T-helper 2 cell treated with Interferon-gamma antibody and Interleukin-4, amounts not matched to agents 5 μg/mL and 100 μg/mL, for 36 hours (primary cell): ENCODE measurements at regions not wholly inside any gene's neighbourhood (a gene's known extent, or its start where the extent isn't known, plus 50 kb on each side); places are given as distances from the start of the nearest gene placed in this dataset.
"Not testable (repeated sequence)": the region's sequence is repeated elsewhere in the genome, so short reads cannot be mapped to it uniquely, and the experiment has no call there.

ENCODE experiments used
- DNase-seq: peaks from one replicate; pipeline ENCODE4 v3.0.0; 2021; ENCODE audit warnings: low spot score
- H3K27ac Mint-ChIP-seq: one replicate; pipeline ENCODE4 v1.8.0; 2021; ENCODE audit warnings: mild to moderate bottlenecking, mixed read lengths
- H3K27me3 Mint-ChIP-seq: one replicate; pipeline ENCODE4 v1.8.0; 2021; ENCODE audit warnings: low read depth, mixed read lengths
- H3K36me3 Mint-ChIP-seq: one replicate; pipeline ENCODE4 v1.8.0; 2021; ENCODE audit warnings: low read depth, mixed read lengths
- H3K4me1 Mint-ChIP-seq: one replicate; pipeline ENCODE4 v1.8.0; 2021; ENCODE audit warnings: low read depth, mixed read lengths
- H3K4me3 Mint-ChIP-seq: one replicate; pipeline ENCODE4 v1.8.0; 2022; ENCODE audit warnings: mild to moderate bottlenecking, moderate library complexity, mixed read lengths
- H3K9me3 Mint-ChIP-seq: one replicate; pipeline ENCODE4 v1.8.0; 2021; ENCODE audit warnings: mixed read lengths

- H3K4me1 Mint-ChIP-seq = no peaks in the 10 kb centered on the region
- peaks cover 4% of the 10 kb centered on the region for H3K9me3 Mint-ChIP-seq
- DNase-seq = no peak
- no peaks in the 10 kb centered on the region for H3K27me3 Mint-ChIP-seq
- no peak overlapping the region for H3K4me3 Mint-ChIP-seq
- H3K27ac Mint-ChIP-seq = no peak overlapping the region
- H3K36me3 Mint-ChIP-seq = no peaks in the 10 kb centered on the region
Measured at GRCh38 chr21:28124541-28124940, 868.1 kb downstream of the LTN1 start.

DNA sequence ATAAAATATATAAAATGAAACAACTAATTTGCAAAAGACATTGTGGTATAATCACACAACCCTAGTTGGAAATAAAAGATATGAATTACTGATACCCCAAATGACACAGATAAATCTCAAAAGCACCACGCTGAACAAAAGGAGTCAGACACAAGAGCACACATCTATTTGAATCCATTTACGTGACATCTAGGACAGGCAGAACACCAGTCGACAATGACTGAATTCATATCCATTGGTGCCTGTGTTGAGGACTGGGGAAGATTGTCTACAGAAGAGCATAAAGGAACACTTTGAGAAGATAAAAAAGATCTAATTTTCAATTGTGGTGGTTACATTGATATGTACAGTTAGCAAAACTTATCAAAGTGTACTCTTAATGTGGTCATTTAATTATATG lies 874.1 kb downstream of the LTN1 start:
- DNase-seq = no peak
- H3K36me3 Mint-ChIP-seq = no peaks in the 10 kb centered on the region
- H3K27me3 Mint-ChIP-seq = no peaks in the 10 kb centered on the region
- no peak overlapping the region for H3K27ac Mint-ChIP-seq
- H3K4me1 Mint-ChIP-seq = no peaks in the 10 kb centered on the region
- H3K9me3 Mint-ChIP-seq = peaks cover 10% of the 10 kb centered on the region
- H3K4me3 Mint-ChIP-seq = no peak overlapping the region

- H3K4me3 Mint-ChIP-seq = not testable (repeated sequence)
Measured at GRCh38 chr21:28114986-28115385, 877.7 kb downstream of the LTN1 start.

DNA sequence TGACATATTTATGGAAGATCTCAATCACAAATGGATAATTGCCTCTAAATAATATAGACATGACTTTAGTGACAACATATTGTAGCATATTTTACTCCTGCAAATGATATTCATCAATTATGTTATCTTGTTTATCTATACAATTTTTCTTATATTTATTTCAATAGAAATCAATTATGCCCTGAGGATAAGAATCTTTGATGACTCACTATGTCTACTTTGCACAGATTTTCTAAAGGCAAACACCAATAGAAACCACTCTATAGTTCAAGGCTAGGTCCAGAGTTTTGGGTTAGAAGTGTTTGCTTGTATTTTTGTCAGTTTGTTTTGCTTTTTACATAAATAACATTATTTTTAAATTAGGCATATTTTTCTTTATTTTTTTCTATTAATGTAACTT lies 879.0 kb downstream of the LTN1 start:
- Mint-ChIP-seq H3K27ac (no peak overlapping the region), H3K9me3 (peaks cover 5% of the 10 kb centered on the region), H3K4me3 (no peak overlapping the region), H3K27me3 (no peaks in the 10 kb centered on the region), H3K36me3 (no peaks in the 10 kb centered on the region), H3K4me1 (no peaks in the 10 kb centered on the region)
- DNase-seq = no peak

More at GRCh38 chr21:28114986-28115385, 877.7 kb downstream of the LTN1 start:
- not testable (repeated sequence) for DNase-seq, H3K9me3 Mint-ChIP-seq, H3K27me3 Mint-ChIP-seq, H3K27ac Mint-ChIP-seq, H3K36me3 Mint-ChIP-seq, H3K4me1 Mint-ChIP-seq

- DNase-seq = no peak
- H3K4me3 Mint-ChIP-seq = no peak overlapping the region
- no peak overlapping the region for H3K27ac Mint-ChIP-seq
- H3K36me3 Mint-ChIP-seq = no peaks in the 10 kb centered on the region
- no peaks in the 10 kb centered on the region for H3K27me3 Mint-ChIP-seq
- peaks cover 5% of the 10 kb centered on the region for H3K9me3 Mint-ChIP-seq
- H3K4me1 Mint-ChIP-seq = no peaks in the 10 kb centered on the region
Measured at GRCh38 chr21:28112511-28112910, 880.2 kb downstream of the LTN1 start.

DNA sequence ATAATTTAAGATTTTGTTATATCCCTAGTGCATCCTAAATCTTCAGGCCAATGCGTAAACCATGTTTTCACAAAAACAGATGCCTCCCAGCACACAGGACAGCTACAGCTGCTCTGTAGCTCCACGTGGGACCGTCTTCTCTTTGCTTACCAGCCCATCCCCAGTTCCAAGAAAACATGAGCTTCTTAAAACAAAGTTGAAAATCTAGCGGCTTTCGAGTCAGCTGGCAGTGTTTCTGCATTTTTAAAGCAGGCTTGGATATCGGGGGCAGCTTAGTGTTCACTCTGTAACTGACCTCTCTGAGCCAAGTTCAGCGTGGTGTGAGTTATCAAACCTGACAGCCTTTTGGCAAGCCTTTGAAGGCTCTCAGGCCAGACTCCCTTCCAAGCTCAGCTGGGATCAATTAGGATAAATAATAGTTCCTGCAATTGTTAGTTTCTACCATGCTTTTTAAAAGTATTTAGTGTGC lies 881.5 kb downstream of the LTN1 start:
- Mint-ChIP-seq H3K36me3 (no peaks in the 10 kb centered on the region), H3K4me3 (no peak overlapping the region), H3K4me1 (no peaks in the 10 kb centered on the region), H3K9me3 (no peaks in the 10 kb centered on the region), H3K27me3 (no peaks in the 10 kb centered on the region), H3K27ac (no peak overlapping the region)
- DNase-seq = no peak

DNA sequence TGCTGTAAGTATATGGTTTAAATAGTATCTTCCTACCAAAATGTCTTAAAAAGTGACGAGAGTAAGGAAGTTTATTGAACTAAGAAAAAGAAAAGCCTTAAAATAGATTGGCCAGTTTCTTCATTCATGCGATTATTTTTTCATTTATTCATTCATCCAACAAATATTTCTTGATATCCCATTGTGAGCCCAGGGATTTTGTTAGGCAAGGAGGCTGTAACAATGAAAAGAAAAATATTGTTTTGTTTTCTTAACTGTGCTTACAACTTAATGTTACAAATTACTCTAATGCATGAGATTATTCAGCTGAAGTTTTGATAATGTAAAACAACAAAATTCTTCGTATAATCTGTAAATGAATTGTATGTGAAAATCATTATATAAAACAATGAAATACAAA lies 882.0 kb downstream of the LTN1 start:
- H3K9me3 Mint-ChIP-seq = no peaks in the 10 kb centered on the region
- no peaks in the 10 kb centered on the region for H3K27me3 Mint-ChIP-seq
- no peak overlapping the region for H3K4me3 Mint-ChIP-seq
- no peak overlapping the region for H3K27ac Mint-ChIP-seq
- no peaks in the 10 kb centered on the region for H3K36me3 Mint-ChIP-seq
- no peak for DNase-seq
- H3K4me1 Mint-ChIP-seq = no peaks in the 10 kb centered on the region

DNA sequence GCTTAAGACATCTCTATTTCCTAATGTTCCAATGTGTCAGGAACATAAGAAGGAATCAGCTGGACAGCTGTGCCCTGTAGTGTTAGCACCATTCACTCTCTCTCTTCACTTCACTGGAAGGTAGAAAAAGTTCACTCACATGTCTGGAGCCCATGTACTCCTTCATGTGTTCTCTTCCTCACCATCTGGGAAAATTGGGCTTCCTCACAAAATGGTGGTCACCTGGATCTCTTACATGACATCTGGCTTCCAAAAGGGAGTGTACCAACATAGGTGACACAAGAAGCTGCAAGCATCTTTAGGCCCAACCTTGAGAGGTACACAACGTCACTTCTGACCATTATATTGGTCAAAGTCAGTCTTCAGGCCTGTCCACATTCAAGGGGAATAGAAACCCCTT lies 882.6 kb downstream of the LTN1 start:
- H3K27ac Mint-ChIP-seq = no peak overlapping the region
- H3K36me3 Mint-ChIP-seq = no peaks in the 10 kb centered on the region
- H3K9me3 Mint-ChIP-seq = no peaks in the 10 kb centered on the region
- no peaks in the 10 kb centered on the region for H3K4me1 Mint-ChIP-seq
- no peak overlapping the region for H3K4me3 Mint-ChIP-seq
- DNase-seq = no peak
- H3K27me3 Mint-ChIP-seq = no peaks in the 10 kb centered on the region

DNA sequence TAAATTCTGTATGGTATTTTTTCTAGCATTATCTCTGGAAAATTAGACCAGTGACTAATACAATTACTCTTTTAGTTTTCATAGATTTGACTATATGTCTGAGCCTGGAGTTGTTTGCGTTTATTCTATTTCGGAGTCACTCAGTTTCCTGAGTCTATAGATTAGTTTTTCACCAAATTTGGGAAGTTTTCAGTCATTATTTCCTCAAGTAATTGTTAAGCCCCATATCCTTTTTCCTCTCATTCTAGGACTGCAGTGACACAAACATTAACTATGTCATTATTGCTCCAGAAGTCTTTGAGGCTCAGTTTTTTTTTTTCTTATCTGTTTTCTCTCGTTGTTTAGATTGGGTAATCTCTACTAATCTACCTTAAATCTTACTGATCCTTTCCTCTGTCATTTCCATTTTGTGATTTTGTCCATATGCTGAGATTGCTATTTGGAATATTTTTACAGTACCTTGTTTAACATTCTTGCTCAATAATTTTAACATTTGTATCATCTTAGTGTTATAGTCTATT lies 886.2 kb downstream of the LTN1 start:
- Mint-ChIP-seq H3K9me3 (no peaks in the 10 kb centered on the region), H3K36me3 (no peaks in the 10 kb centered on the region), H3K27me3 (no peaks in the 10 kb centered on the region), H3K4me3 (no peak overlapping the region), H3K4me1 (no peaks in the 10 kb centered on the region), H3K27ac (no peak overlapping the region)
- no peak for DNase-seq

DNA sequence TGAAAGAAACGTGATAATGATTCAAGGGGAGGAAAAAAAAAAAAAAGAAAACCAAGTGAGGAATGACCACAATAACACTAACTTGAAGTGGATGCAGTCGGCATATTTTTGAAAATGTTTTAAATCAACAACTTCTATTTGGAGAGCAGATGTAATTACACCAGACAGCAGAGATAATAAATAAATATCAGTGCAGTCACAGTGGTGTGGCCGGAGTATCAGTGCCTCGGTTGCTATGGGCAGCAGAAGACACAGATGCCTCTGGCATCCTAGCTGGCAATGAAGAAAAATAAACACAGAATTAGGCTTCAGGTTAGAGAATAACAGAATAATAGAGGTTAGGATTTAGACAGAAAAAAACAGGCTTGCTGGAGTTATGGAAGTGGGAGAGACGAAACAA lies 888.3 kb downstream of the LTN1 start:
- H3K4me1 Mint-ChIP-seq = no peaks in the 10 kb centered on the region
- no peak overlapping the region for H3K4me3 Mint-ChIP-seq
- H3K36me3 Mint-ChIP-seq = no peaks in the 10 kb centered on the region
- no peak for DNase-seq
- no peaks in the 10 kb centered on the region for H3K9me3 Mint-ChIP-seq
- H3K27me3 Mint-ChIP-seq = no peaks in the 10 kb centered on the region
- no peak overlapping the region for H3K27ac Mint-ChIP-seq

GRCh38 chr21:28100366-28100765 lies 892.3 kb downstream of the LTN1 start:
- no peak for DNase-seq
- no peaks in the 10 kb centered on the region for H3K27me3 Mint-ChIP-seq
- H3K9me3 Mint-ChIP-seq = no peaks in the 10 kb centered on the region
- H3K4me1 Mint-ChIP-seq = no peaks in the 10 kb centered on the region
- H3K36me3 Mint-ChIP-seq = no peaks in the 10 kb centered on the region
- H3K27ac Mint-ChIP-seq = no peak overlapping the region
- H3K4me3 Mint-ChIP-seq = no peak overlapping the region

GRCh38 chr21:28099001-28099705 lies 893.5 kb downstream of the LTN1 start:
- Mint-ChIP-seq H3K9me3 (no peaks in the 10 kb centered on the region), H3K4me1 (no peaks in the 10 kb centered on the region), H3K27ac (no peak overlapping the region), H3K4me3 (no peak overlapping the region), H3K36me3 (no peaks in the 10 kb centered on the region), H3K27me3 (no peaks in the 10 kb centered on the region)
- DNase-seq = no peak

- no peaks in the 10 kb centered on the region for H3K36me3 Mint-ChIP-seq
- H3K27me3 Mint-ChIP-seq = no peaks in the 10 kb centered on the region
- H3K4me1 Mint-ChIP-seq = no peaks in the 10 kb centered on the region
- H3K27ac Mint-ChIP-seq = no peak overlapping the region
- H3K4me3 Mint-ChIP-seq = no peak overlapping the region
- DNase-seq = no peak
- peaks cover 10% of the 10 kb centered on the region for H3K9me3 Mint-ChIP-seq
Measured at GRCh38 chr21:28091466-28091865, 901.2 kb downstream of the LTN1 start.

DNA sequence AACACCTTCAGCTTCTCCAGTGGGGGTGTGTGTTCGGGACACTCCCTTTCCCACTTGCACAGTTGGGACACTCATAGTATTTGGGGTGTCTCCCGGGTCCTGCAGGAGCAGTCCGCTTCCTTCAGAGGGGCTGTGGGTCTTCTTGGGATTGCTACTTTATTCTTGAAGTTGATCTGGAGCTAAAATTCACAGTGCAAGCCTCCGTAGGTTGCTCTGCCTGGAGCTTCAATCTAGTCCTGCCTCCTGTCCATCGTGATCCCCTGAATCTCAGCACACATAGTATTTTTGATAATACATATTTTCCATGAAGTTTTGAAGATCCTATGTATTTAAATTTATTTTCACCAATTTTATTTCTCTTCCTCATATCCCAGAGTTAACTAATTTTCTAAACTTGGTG lies 902.1 kb downstream of the LTN1 start:
- no peak overlapping the region for H3K4me3 Mint-ChIP-seq
- H3K36me3 Mint-ChIP-seq = no peaks in the 10 kb centered on the region
- no peaks in the 10 kb centered on the region for H3K27me3 Mint-ChIP-seq
- H3K4me1 Mint-ChIP-seq = no peaks in the 10 kb centered on the region
- H3K9me3 Mint-ChIP-seq = peaks cover 10% of the 10 kb centered on the region
- DNase-seq = no peak
- H3K27ac Mint-ChIP-seq = no peak overlapping the region
